Activated CD8-positive, alpha-beta T cell treated with anti-CD3 and anti-CD28 coated beads for 36 hours (primary cell): ENCODE measurements at regions not wholly inside any gene's neighbourhood (a gene's known extent, or its start where the extent isn't known, plus 50 kb on each side); places are given as distances from the start of the nearest gene placed in this dataset.

Source experiments
- ATAC-seq: fragments of 200-7000 bp; cut with Tn5 transposase; one replicate; pipeline ENCODE4 v1.10.0; 2021; ENCODE audit warnings: mild to moderate bottlenecking, moderate library complexity
- CTCF ChIA-PET: fragments of 350-600 bp; sonication (Branson Sonifier 250); formaldehyde crosslinking; loops from one replicate; lab custom pipeline; 2021; ENCODE audit warnings: antibody characterized with exemption; lab: Charles Lee
- POLR2A ChIA-PET: fragments of 350-600 bp; sonication (Branson Sonifier 250); formaldehyde crosslinking; loops from one replicate; lab custom pipeline; 2021; ENCODE audit warnings: antibody characterized with exemption; lab: Charles Lee
- DNase-seq: peaks from one replicate; pipeline ENCODE4 v3.0.0-alpha.2; 2020
- H3K27ac Mint-ChIP-seq: one replicate; pipeline ENCODE4 v1.8.0; 2021; ENCODE audit warnings: mild to moderate bottlenecking, mixed read lengths
- H3K27me3 Mint-ChIP-seq: one replicate; pipeline ENCODE4 v1.8.0; 2021; ENCODE audit warnings: mixed read lengths
- H3K36me3 Mint-ChIP-seq: one replicate; pipeline ENCODE4 v1.8.0; 2021; ENCODE audit warnings: low read depth, mixed read lengths
- H3K4me1 Mint-ChIP-seq: one replicate; pipeline ENCODE4 v1.8.0; 2021; ENCODE audit warnings: low read depth, mixed read lengths
- H3K4me3 Mint-ChIP-seq: one replicate; pipeline ENCODE4 v1.8.0; 2021; ENCODE audit warnings: mild to moderate bottlenecking, moderate library complexity, mixed read lengths
- H3K9me3 Mint-ChIP-seq: one replicate; pipeline ENCODE4 v1.8.0; 2021; ENCODE audit warnings: mixed read lengths
- CTCF ChIP-seq: fragments of 200-600 bp; IDR thresholded peaks from one replicate; pipeline ENCODE4 v1.8.0; 2022; ENCODE audit warnings: antibody characterized with exemption, mild to moderate bottlenecking
- intact Hi-C: fragments of 100-400 bp; cut with micrococcal nuclease; formaldehyde crosslinking; loops from one replicate; pipeline ENCODE4 v1.10.0; 2022

GRCh38 chr18:78686976-78687685, 292.5 kb upstream of the SALL3 start:
- no peak for DNase-seq
- POLR2A ChIA-PET, result interaction anchor here (0.6 kb wide), 1 partner anchor 15 kb away, joined by 4 read pairs; no protein-coding TSS in a partner anchor
- intact Hi-C loops, result no loop called here
- H3K9me3 Mint-ChIP-seq, result no peaks in the 10 kb centered on the region
- H3K27me3 Mint-ChIP-seq, result no peaks in the 10 kb centered on the region
- CTCF ChIA-PET, result no interaction called here
- H3K36me3 Mint-ChIP-seq, result no peaks in the 10 kb centered on the region
- no peak for ATAC-seq
- no peak overlapping the region for H3K4me3 Mint-ChIP-seq
- TF ChIP-seq CTCF, result no peak
- no peaks in the 10 kb centered on the region for H3K4me1 Mint-ChIP-seq
- no peak overlapping the region for H3K27ac Mint-ChIP-seq

DNA sequence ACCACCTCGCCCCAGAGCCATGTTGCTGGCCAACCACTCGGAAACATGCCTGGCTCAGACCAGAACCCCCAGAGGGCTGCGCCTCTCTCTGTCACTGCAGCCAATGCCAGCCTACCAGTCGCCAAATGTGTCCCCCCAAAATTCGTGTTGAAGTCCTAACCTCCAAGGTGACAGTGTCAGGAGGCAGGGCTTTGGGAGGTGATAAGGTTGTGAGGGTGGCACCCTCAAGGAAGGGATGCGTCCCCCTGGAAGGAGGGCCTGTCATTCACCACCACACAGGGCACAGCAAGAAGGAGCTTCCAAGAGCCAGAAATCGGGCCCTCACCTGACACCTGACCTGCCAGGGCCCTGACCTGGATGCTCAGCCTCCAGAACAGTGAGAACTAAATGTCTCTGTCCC, 291.9 kb upstream of the SALL3 start:
- Mint-ChIP-seq H3K4me1 (no peaks in the 10 kb centered on the region), H3K27ac (no peak overlapping the region), H3K36me3 (no peaks in the 10 kb centered on the region), H3K27me3 (no peaks in the 10 kb centered on the region), H3K9me3 (no peaks in the 10 kb centered on the region), H3K4me3 (no peak overlapping the region)
- TF ChIP-seq CTCF, result no peak
- DNase-seq, result no peak
- intact Hi-C loops, result no loop called here
- CTCF ChIA-PET, result no interaction called here
- no peak for ATAC-seq
- POLR2A ChIA-PET, result no interaction called here

DNA sequence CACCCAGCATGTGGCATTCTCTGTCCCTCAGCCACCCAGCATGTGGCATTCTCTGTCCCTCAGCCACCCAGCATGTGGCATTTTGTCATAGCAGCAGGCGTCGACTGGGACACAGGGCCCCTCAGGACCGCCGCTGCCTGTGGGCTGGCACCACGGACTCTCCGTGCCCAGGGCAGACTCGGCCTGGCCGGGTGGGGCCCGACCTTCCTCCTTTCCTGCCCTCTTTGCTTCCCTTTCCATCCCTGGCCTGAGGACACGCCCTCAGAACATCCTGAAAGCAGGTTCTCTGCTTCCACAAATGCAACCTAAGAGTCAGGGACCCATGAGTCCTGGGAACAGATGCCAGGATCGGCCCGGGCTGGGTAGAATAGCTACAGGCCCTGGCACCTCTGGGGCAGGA, 291.4 kb upstream of the SALL3 start:
- TF ChIP-seq CTCF, result no peak
- Mint-ChIP-seq H3K36me3 (no peaks in the 10 kb centered on the region), H3K4me3 (no peak overlapping the region), H3K27ac (no peak overlapping the region), H3K27me3 (no peaks in the 10 kb centered on the region), H3K4me1 (no peaks in the 10 kb centered on the region), H3K9me3 (no peaks in the 10 kb centered on the region)
- ATAC-seq (no peak), DNase-seq (no peak)
- CTCF ChIA-PET, result no interaction called here
- POLR2A ChIA-PET, result no interaction called here
- intact Hi-C loops, result no loop called here

DNA sequence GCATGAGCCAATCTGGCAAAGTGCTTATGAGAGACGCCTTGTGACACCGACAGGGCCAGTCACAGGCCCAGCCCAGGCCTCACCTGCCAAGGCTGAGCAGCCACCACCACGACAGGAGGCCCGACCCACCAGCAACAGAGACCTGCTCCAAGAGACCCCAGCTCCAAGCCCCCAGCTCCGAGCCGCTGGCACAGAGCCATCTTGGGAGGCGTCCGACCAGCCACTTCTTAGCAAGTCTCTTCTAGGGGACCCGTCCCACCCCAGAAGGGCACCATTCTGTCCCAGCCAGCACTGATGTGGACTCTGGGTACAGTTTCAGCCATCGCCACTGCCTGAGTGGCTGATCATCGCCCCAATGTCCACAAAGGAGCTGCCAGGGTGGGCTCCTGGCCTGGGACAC, 290.7 kb upstream of the SALL3 start:
- Mint-ChIP-seq H3K27ac (no peak overlapping the region), H3K36me3 (no peaks in the 10 kb centered on the region), H3K4me3 (no peak overlapping the region), H3K27me3 (no peaks in the 10 kb centered on the region), H3K4me1 (no peaks in the 10 kb centered on the region), H3K9me3 (no peaks in the 10 kb centered on the region)
- DNase-seq, result no peak
- TF ChIP-seq CTCF, result no peak
- no peak for ATAC-seq
- ChIA-PET POLR2A (no interaction called here), CTCF (no interaction called here)
- intact Hi-C loops, result no loop called here

- intact Hi-C loops, result no loop called here
- Mint-ChIP-seq H3K27me3 (no peaks in the 10 kb centered on the region), H3K27ac (no peak overlapping the region), H3K36me3 (no peaks in the 10 kb centered on the region), H3K9me3 (no peaks in the 10 kb centered on the region), H3K4me3 (no peak overlapping the region), H3K4me1 (no peaks in the 10 kb centered on the region)
- POLR2A ChIA-PET, result no interaction called here
- ATAC-seq, result no peak
- DNase-seq, result no peak
- TF ChIP-seq CTCF, result no peak
- CTCF ChIA-PET, result no interaction called here
These were observed 290.0 kb upstream of the SALL3 start for GRCh38 chr18:78689606-78690005.
